ENCODE measurements at regions not wholly inside any gene's neighbourhood (a gene's known extent, or its start where the extent isn't known, plus 50 kb on each side); places are given as distances from the start of the nearest gene placed in this dataset.
"Not testable (repeated sequence)": the region's sequence is repeated elsewhere in the genome, so short reads cannot be mapped to it uniquely, and the experiment has no call there.

DNA sequence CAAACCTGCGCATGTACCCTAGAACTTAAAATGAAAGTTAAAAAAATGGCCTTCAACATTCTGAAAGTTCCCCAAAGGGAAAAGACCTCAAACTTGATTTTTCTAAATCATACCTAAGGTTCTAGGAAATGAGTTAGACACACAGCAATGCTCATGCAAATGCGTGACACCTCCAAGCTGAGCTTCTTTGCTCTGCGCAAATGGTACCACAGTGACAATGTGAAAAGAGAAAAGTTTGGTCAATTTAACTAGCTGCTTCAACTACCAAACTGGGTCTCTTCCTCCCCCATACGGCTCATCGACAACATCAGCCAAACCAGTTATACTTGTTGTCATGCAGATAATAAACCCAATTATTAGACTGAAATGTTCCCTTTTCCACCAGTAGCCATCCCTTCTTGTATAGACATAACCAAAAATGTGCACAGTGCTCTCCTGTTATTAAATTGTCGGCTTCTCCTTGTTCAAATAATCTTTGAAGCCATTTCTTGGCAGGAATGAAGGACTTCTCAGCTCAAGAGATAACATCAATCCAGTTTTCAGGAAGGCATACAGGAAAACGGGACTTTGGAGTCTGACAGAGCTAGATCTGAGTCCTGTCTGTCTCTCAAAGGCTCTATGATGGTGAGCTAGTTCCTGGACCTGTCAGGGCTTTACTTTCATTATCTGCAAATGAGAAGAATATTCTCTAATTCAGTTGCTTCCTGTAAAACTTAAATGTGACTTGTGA is 185.6 kb upstream of the NR3C1 start:
- Histone ChIP-seq H3K4me3 (ENCODE audit: low read depth, low read length) (no peak overlapping the region), H3K36me3 (ENCODE audit: control insufficient read depth, insufficient read depth, low read length) (no peaks in the 10 kb centered on the region), H3K9me3 (ENCODE audit: control insufficient read depth, insufficient read depth, low read length) (no peaks in the 10 kb centered on the region), H3K9ac (ENCODE audit: low read depth, low read length) (no peak overlapping the region), H3K4me1 (ENCODE audit: control insufficient read depth, insufficient read depth, low read length) (no peaks in the 10 kb centered on the region), H3K27me3 (ENCODE audit: control insufficient read depth, insufficient read depth, low read length) (no peaks in the 10 kb centered on the region)

- H3K4me3 ChIP-seq (ENCODE audit: low read depth, low read length); H3K36me3 ChIP-seq (ENCODE audit: control insufficient read depth, insufficient read depth, low read length); H3K9me3 ChIP-seq (ENCODE audit: control insufficient read depth, insufficient read depth, low read length); H3K4me1 ChIP-seq (ENCODE audit: control insufficient read depth, insufficient read depth, low read length); H3K27me3 ChIP-seq (ENCODE audit: control insufficient read depth, insufficient read depth, low read length); H3K9ac ChIP-seq (ENCODE audit: low read depth, low read length): not testable (repeated sequence)
These were observed 184.6 kb upstream of the NR3C1 start for GRCh38 chr5:143588121-143588520.

DNA sequence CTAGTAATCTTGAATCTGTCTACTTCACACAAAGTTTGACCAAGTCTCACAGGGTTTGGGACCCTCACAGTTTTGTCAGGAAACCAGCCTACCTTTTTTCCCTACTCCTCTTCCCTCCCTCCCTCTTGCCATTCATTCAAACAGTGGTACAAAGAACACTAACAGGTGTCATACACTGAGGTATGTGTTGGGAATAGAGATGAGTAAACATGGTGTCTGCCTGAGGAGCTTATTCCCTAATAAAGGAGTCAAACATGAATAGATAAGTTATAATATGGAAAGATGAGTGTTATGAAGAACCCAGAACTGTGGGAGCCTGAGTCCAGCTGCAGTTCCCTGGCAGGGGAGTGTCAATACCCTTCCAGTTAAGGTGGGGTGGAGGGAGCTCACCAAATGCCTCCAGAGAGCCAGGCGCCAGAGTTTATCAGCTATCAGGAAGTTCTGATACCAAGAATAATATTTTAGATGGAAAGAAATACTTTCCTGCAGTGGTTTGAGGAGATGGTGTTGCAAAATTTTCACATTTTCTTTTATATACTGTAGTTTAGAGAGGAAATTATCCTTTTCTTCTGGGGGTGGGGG is 183.4 kb upstream of the NR3C1 start:
- Histone ChIP-seq H3K9me3 (ENCODE audit: control insufficient read depth, insufficient read depth, low read length) (no peaks in the 10 kb centered on the region), H3K4me1 (ENCODE audit: control insufficient read depth, insufficient read depth, low read length) (peaks cover 3% of the 10 kb centered on the region), H3K9ac (ENCODE audit: low read depth, low read length) (no peak overlapping the region), H3K36me3 (ENCODE audit: control insufficient read depth, insufficient read depth, low read length) (no peaks in the 10 kb centered on the region), H3K4me3 (ENCODE audit: low read depth, low read length) (no peak overlapping the region), H3K27me3 (ENCODE audit: control insufficient read depth, insufficient read depth, low read length) (no peaks in the 10 kb centered on the region)

DNA sequence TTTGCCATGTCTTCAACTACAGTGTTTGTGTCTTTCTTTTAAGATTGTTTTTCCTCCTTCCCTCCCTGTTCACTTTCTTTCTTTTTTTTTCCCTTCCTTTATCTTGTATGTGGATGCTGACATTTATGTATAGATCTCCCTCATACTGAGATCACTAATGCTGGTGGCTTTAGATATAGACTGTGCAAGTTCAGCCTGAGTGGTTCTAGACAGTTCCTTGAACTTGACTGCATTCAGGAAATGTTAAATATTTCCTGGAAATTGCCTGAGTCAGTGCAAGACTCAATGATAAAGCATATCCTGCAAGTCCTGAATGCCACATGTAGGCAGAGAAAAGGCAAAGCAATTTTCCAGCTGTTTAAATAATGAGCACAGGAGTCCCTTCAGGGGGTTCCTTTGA is 182.5 kb upstream of the NR3C1 start:
- no peak overlapping the region for H3K9ac ChIP-seq (ENCODE audit: low read depth, low read length)
- H3K27me3 ChIP-seq (ENCODE audit: control insufficient read depth, insufficient read depth, low read length), result no peaks in the 10 kb centered on the region
- H3K36me3 ChIP-seq (ENCODE audit: control insufficient read depth, insufficient read depth, low read length), result no peaks in the 10 kb centered on the region
- H3K4me3 ChIP-seq (ENCODE audit: low read depth, low read length), result no peak overlapping the region
- no peaks in the 10 kb centered on the region for H3K9me3 ChIP-seq (ENCODE audit: control insufficient read depth, insufficient read depth, low read length)
- H3K4me1 ChIP-seq (ENCODE audit: control insufficient read depth, insufficient read depth, low read length), result peaks cover 3% of the 10 kb centered on the region

DNA sequence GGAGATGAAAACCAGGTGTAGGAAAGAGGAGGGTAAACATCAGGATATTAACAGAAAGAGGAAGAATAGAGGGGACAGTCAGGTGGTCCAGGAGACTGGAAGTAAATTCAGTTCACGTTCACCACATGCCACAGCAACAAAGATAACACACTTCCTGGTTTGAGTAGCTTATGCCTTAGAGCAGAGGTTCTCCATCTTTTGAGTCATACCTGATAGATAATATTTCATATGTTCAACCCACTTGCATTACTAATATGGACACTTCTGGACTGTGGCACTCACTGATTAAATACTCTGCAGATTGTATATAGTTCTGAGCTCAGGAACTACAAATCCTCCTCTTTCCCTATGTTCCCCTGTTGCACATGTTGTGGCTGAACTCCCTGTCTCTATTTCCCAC is 179.9 kb upstream of the NR3C1 start:
- no peaks in the 10 kb centered on the region for H3K9me3 ChIP-seq (ENCODE audit: control insufficient read depth, insufficient read depth, low read length)
- peaks cover 3% of the 10 kb centered on the region for H3K4me1 ChIP-seq (ENCODE audit: control insufficient read depth, insufficient read depth, low read length)
- H3K36me3 ChIP-seq (ENCODE audit: control insufficient read depth, insufficient read depth, low read length), result no peaks in the 10 kb centered on the region
- no peaks in the 10 kb centered on the region for H3K27me3 ChIP-seq (ENCODE audit: control insufficient read depth, insufficient read depth, low read length)
- H3K9ac ChIP-seq (ENCODE audit: low read depth, low read length), result no peak overlapping the region
- H3K4me3 ChIP-seq (ENCODE audit: low read depth, low read length), result no peak overlapping the region

- peaks cover 3% of the 10 kb centered on the region for H3K4me1 ChIP-seq (ENCODE audit: control insufficient read depth, insufficient read depth, low read length)
- no peak overlapping the region for H3K4me3 ChIP-seq (ENCODE audit: low read depth, low read length)
- H3K36me3 ChIP-seq (ENCODE audit: control insufficient read depth, insufficient read depth, low read length), result no peaks in the 10 kb centered on the region
- no peaks in the 10 kb centered on the region for H3K27me3 ChIP-seq (ENCODE audit: control insufficient read depth, insufficient read depth, low read length)
- H3K9ac ChIP-seq (ENCODE audit: low read depth, low read length), result no peak overlapping the region
- no peaks in the 10 kb centered on the region for H3K9me3 ChIP-seq (ENCODE audit: control insufficient read depth, insufficient read depth, low read length)
These were observed 179.4 kb upstream of the NR3C1 start for GRCh38 chr5:143582869-143583268.

DNA sequence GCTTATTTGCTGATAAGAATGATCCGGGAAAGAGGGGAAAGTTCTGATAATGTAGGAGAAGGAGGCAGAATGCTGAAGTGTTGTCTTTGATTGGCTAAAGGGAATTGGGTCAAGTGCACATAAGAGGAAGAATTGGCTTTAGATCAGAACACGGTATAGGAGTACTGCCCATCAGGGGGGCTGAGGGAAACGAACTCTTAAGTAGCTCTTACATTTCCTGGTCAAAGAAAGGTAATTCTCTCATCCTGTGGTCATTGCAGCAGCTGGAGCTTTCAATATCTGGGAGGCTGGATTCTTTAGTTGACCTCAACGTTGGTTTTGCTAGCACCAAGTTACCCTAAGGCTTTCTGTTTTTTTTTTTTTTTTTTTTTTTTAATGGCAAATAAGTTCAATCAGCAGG is 178.7 kb upstream of the NR3C1 start:
- Histone ChIP-seq H3K9ac (ENCODE audit: low read depth, low read length) (no peak overlapping the region), H3K4me3 (ENCODE audit: low read depth, low read length) (no peak overlapping the region), H3K27me3 (ENCODE audit: control insufficient read depth, insufficient read depth, low read length) (no peaks in the 10 kb centered on the region), H3K9me3 (ENCODE audit: control insufficient read depth, insufficient read depth, low read length) (no peaks in the 10 kb centered on the region), H3K4me1 (ENCODE audit: control insufficient read depth, insufficient read depth, low read length) (peaks cover 3% of the 10 kb centered on the region), H3K36me3 (ENCODE audit: control insufficient read depth, insufficient read depth, low read length) (no peaks in the 10 kb centered on the region)

- Histone ChIP-seq H3K36me3 (ENCODE audit: control insufficient read depth, insufficient read depth, low read length) (no peaks in the 10 kb centered on the region), H3K27me3 (ENCODE audit: control insufficient read depth, insufficient read depth, low read length) (no peaks in the 10 kb centered on the region), H3K4me3 (ENCODE audit: low read depth, low read length) (no peak overlapping the region), H3K9ac (ENCODE audit: low read depth, low read length) (no peak overlapping the region), H3K4me1 (ENCODE audit: control insufficient read depth, insufficient read depth, low read length) (peaks cover 3% of the 10 kb centered on the region), H3K9me3 (ENCODE audit: control insufficient read depth, insufficient read depth, low read length) (no peaks in the 10 kb centered on the region)
These were observed 178.2 kb upstream of the NR3C1 start for GRCh38 chr5:143581649-143582048.

DNA sequence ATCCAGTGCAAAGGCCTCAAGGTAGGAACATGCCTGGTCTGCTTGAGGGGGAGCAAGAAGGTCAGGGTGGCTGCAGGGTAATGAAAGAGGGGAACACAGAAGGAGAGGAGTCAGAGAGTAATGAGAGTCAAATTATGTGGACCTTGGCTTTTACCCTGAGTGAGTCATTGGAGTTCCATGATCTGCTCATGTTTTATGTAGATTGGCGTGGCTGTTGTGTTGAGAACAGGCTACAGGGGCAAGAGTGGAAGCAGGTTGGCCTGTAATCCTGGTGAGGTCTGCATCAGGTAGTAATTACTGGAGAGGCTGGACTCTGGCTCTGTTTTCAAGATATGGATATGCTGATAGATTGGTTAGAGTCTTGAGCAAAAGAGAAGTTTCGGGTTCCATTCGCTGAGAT is 177.7 kb upstream of the NR3C1 start:
- H3K9me3 ChIP-seq (ENCODE audit: control insufficient read depth, insufficient read depth, low read length), result no peaks in the 10 kb centered on the region
- H3K4me1 ChIP-seq (ENCODE audit: control insufficient read depth, insufficient read depth, low read length), result peaks cover 3% of the 10 kb centered on the region
- H3K27me3 ChIP-seq (ENCODE audit: control insufficient read depth, insufficient read depth, low read length), result no peaks in the 10 kb centered on the region
- no peaks in the 10 kb centered on the region for H3K36me3 ChIP-seq (ENCODE audit: control insufficient read depth, insufficient read depth, low read length)
- H3K4me3 ChIP-seq (ENCODE audit: low read depth, low read length), result no peak overlapping the region
- H3K9ac ChIP-seq (ENCODE audit: low read depth, low read length), result no peak overlapping the region

DNA sequence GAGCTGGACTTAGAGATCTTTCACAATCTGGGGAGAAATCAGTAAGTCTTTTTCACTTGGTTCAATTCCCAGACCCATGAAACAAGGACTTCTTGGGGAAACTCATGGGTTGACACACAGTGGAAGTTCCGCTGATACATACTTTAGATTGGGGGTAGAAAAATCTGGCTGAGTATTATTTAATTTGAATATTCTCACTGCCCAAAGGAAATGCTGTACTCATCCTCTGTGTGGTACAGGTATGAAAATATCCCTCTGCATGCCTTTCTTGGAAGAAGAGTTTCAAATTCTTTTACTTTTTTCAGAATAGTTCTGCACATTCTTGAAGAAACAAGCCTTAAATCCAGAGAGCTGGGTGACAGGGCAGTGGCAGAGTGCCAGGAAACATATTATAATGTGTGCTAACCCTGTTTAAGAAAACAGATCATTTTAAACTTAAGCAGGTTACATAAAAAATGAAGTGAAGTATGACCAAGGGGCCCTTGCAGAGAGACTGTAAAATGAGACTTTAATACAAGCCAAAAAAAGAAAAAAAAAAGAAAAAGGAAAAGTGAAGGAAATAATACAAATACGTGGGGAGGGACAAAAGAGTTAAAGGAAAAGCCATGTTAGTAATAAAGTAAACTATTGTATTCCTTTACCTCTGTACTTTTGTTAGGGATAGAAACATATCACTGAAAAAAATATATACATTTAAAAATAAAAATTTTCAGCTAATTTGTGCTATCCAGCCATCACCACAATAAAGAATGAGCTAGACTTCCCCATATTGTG is 173.4 kb upstream of the NR3C1 start:
- H3K9me3 ChIP-seq (ENCODE audit: control insufficient read depth, insufficient read depth, low read length), result no peaks in the 10 kb centered on the region
- H3K27me3 ChIP-seq (ENCODE audit: control insufficient read depth, insufficient read depth, low read length), result no peaks in the 10 kb centered on the region
- H3K9ac ChIP-seq (ENCODE audit: low read depth, low read length), result no peak overlapping the region
- no peaks in the 10 kb centered on the region for H3K4me1 ChIP-seq (ENCODE audit: control insufficient read depth, insufficient read depth, low read length)
- H3K4me3 ChIP-seq (ENCODE audit: low read depth, low read length), result no peak overlapping the region
- H3K36me3 ChIP-seq (ENCODE audit: control insufficient read depth, insufficient read depth, low read length), result no peaks in the 10 kb centered on the region

- H3K27me3 ChIP-seq (ENCODE audit: control insufficient read depth, insufficient read depth, low read length), result no peaks in the 10 kb centered on the region
- no peaks in the 10 kb centered on the region for H3K9me3 ChIP-seq (ENCODE audit: control insufficient read depth, insufficient read depth, low read length)
- H3K4me1 ChIP-seq (ENCODE audit: control insufficient read depth, insufficient read depth, low read length), result no peaks in the 10 kb centered on the region
- no peak overlapping the region for H3K4me3 ChIP-seq (ENCODE audit: low read depth, low read length)
- no peak overlapping the region for H3K9ac ChIP-seq (ENCODE audit: low read depth, low read length)
- no peaks in the 10 kb centered on the region for H3K36me3 ChIP-seq (ENCODE audit: control insufficient read depth, insufficient read depth, low read length)
These were observed 171.8 kb upstream of the NR3C1 start for GRCh38 chr5:143575286-143575685.

- Histone ChIP-seq H3K9me3 (ENCODE audit: control insufficient read depth, insufficient read depth, low read length) (no peaks in the 10 kb centered on the region), H3K9ac (ENCODE audit: low read depth, low read length) (no peak overlapping the region), H3K4me3 (ENCODE audit: low read depth, low read length) (no peak overlapping the region), H3K27me3 (ENCODE audit: control insufficient read depth, insufficient read depth, low read length) (no peaks in the 10 kb centered on the region), H3K4me1 (ENCODE audit: control insufficient read depth, insufficient read depth, low read length) (no peaks in the 10 kb centered on the region), H3K36me3 (ENCODE audit: control insufficient read depth, insufficient read depth, low read length) (no peaks in the 10 kb centered on the region)
These were observed 170.8 kb upstream of the NR3C1 start for GRCh38 chr5:143574236-143574635.
